Parathyroid adenoma (tissue), 2 donors: ENCODE measurements at regions not wholly inside any gene's neighbourhood (a gene's known extent, or its start where the extent isn't known, plus 50 kb on each side); places are given as distances from the start of the nearest gene placed in this dataset.

ENCODE experiments used
- H2AFZ ChIP-seq: fragments of 300-600 bp; sonication (generic); one replicate; pipeline ENCODE4 v1.7.0; 2017; ENCODE audit warnings: antibody characterized with exemption, mild to moderate bottlenecking
- H3K27ac ChIP-seq: fragments of 300-600 bp; sonication (generic); one replicate; pipeline ENCODE4 v1.7.0; 2017
- H3K27me3 ChIP-seq: fragments of 300-600 bp; sonication (generic); one replicate; pipeline ENCODE4 v1.7.0; 2017; ENCODE audit warnings: low read length; ENCODE audit not compliant: control insufficient read depth, insufficient read depth
- H3K36me3 ChIP-seq: fragments of 300-600 bp; sonication (generic); one replicate; pipeline ENCODE4 v1.7.0; 2017; ENCODE audit warnings: low read length; ENCODE audit not compliant: control insufficient read depth, insufficient read depth
- H3K4me1 ChIP-seq: fragments of 300-600 bp; sonication (generic); one replicate; pipeline ENCODE4 v1.7.0; 2017; ENCODE audit warnings: control low read depth
- H3K4me2 ChIP-seq: fragments of 300-600 bp; sonication (generic); one replicate; pipeline ENCODE4 v1.7.0; 2017; ENCODE audit warnings: low read length
- H3K4me3 ChIP-seq: fragments of 300-600 bp; sonication (generic); one replicate; pipeline ENCODE4 v1.7.0; 2017; ENCODE audit warnings: low read depth, low read length
- H3K79me2 ChIP-seq: fragments of 300-600 bp; sonication (generic); one replicate; pipeline ENCODE4 v1.7.0; 2017; ENCODE audit warnings: control low read depth
- H3K9ac ChIP-seq: fragments of 300-600 bp; sonication (generic); one replicate; pipeline ENCODE4 v1.7.0; 2017; ENCODE audit warnings: mild to moderate bottlenecking
- H3K9me3 ChIP-seq: fragments of 300-600 bp; sonication (generic); one replicate; pipeline ENCODE4 v1.7.0; 2017; ENCODE audit warnings: low read length; ENCODE audit not compliant: control insufficient read depth
- CTCF ChIP-seq: fragments of 300-600 bp; sonication (generic); IDR thresholded peaks from one replicate; pipeline ENCODE4 v1.7.0; 2017; ENCODE audit warnings: antibody characterized with exemption, mild to moderate bottlenecking
- donor health status: primary hyperparathyroidism.

- Histone ChIP-seq H3K4me3 (no peak overlapping the region), H3K4me2 (no peak overlapping the region), H3K4me1 (no peaks in the 10 kb centered on the region), H3K36me3 (no peaks in the 10 kb centered on the region), H3K9me3 (no peaks in the 10 kb centered on the region), H3K9ac (no peak overlapping the region), H3K27ac (no peak overlapping the region), H3K79me2 (no peaks in the 10 kb centered on the region), H2AFZ (no peak overlapping the region), H3K27me3 (no peaks in the 10 kb centered on the region)
- no peak for TF ChIP-seq CTCF
These were observed 376.0 kb downstream of the BCOR start for GRCh38 chrX:39721566-39722279.

GRCh38 chrX:39724544-39724943 is 373.2 kb downstream of the BCOR start:
- Histone ChIP-seq H3K36me3 (no peaks in the 10 kb centered on the region), H3K27ac (no peak overlapping the region), H3K9me3 (no peaks in the 10 kb centered on the region), H3K4me3 (no peak overlapping the region), H3K27me3 (no peaks in the 10 kb centered on the region), H3K9ac (no peak overlapping the region), H3K4me1 (no peaks in the 10 kb centered on the region), H3K4me2 (no peak overlapping the region), H3K79me2 (no peaks in the 10 kb centered on the region), H2AFZ (no peak overlapping the region)
- TF ChIP-seq CTCF, result no peak

- no peak for TF ChIP-seq CTCF
- Histone ChIP-seq H3K4me2 (no peak overlapping the region), H3K9ac (no peak overlapping the region), H2AFZ (no peak overlapping the region), H3K27me3 (no peaks in the 10 kb centered on the region), H3K36me3 (no peaks in the 10 kb centered on the region), H3K79me2 (no peaks in the 10 kb centered on the region), H3K9me3 (no peaks in the 10 kb centered on the region), H3K27ac (no peak overlapping the region), H3K4me1 (no peaks in the 10 kb centered on the region), H3K4me3 (no peak overlapping the region)
These were observed 372.6 kb downstream of the BCOR start for GRCh38 chrX:39725114-39725513.

- Histone ChIP-seq H3K4me2 (no peak overlapping the region), H3K27ac (no peak overlapping the region), H3K9ac (no peak overlapping the region), H3K4me3 (no peak overlapping the region), H3K36me3 (no peaks in the 10 kb centered on the region), H3K79me2 (no peaks in the 10 kb centered on the region), H3K4me1 (no peaks in the 10 kb centered on the region), H2AFZ (no peak overlapping the region), H3K9me3 (no peaks in the 10 kb centered on the region), H3K27me3 (no peaks in the 10 kb centered on the region)
- no peak for TF ChIP-seq CTCF
These were observed 371.7 kb downstream of the BCOR start for GRCh38 chrX:39725928-39726619.
